K562 (cell line): ENCODE measurements at regions not wholly inside any gene's neighbourhood (a gene's known extent, or its start where the extent isn't known, plus 50 kb on each side); places are given as distances from the start of the nearest gene placed in this dataset.
"Not testable (repeated sequence)": the region's sequence is repeated elsewhere in the genome, so short reads cannot be mapped to it uniquely, and the experiment has no call there.

Source experiments
- ATAC-seq: fragments of 200-7000 bp; cut with Tn5 transposase; 3 replicates; pipeline ENCODE4 v1.9.1; 2020; ENCODE audit warnings: moderate library complexity
- BruUV-seq: library from RNA; stranded (reverse); fragments of 400-500 nt; replicated peaks from 2 replicates; lab custom pipeline; 2021; lab: Mats Ljungman, UMichigan
- CTCF ChIA-PET: fragments of 300-600 bp; formaldehyde crosslinking; extraction: SDS; loops from one replicate; lab custom pipeline; 2021; ENCODE audit warnings: low intra/inter-chr PET ratio; lab: Yijun Ruan, JAX
- POLR2A ChIA-PET: fragments of 300-600, 350-650 bp; sonication (Branson Sonifier 250); formaldehyde crosslinking; extraction: SDS; loops from one replicate; lab custom pipeline; 2021; ENCODE audit warnings: antibody characterized with exemption, inconsistent platforms; lab: Yijun Ruan, JAX
- DNase-seq, 4 experiments: peaks; one replicate each; pipeline versions ENCODE4 v3.0.0 to v3.0.0-alpha.2; 2011 to 2018; ENCODE audit warnings: low spot score in 3 of 4, mixed read lengths in 3 of 4; ENCODE audit errors: extremely low read depth in 1 of 4
- FAIRE-seq: peaks from 2 replicates; lab custom pipeline; 2011; peaks lifted over from hg19 to GRCh38; lab: Jason Lieb, UNC
- H2AFZ ChIP-seq: 2 replicates; pipeline ENCODE4 v1.6.0; 2011; ENCODE audit warnings: low read depth, low read length, control low read depth, inconsistent platforms
- H3K27ac ChIP-seq: fragments of 200-600 bp; 3 replicates; pipeline ENCODE4 v1.8.0; 2011; ENCODE audit warnings: low read depth, mild to moderate bottlenecking, control low read depth, inconsistent platforms, low read length, moderate library complexity, mixed read lengths; ENCODE audit errors: extremely low read depth
- H3K27me3 ChIP-seq, 2 experiments: fragments of 300-600 bp in 1 of 2; 2 replicates in 1 of 2; 3 replicates in 1 of 2; pipeline versions ENCODE4 v1.6.0 to v1.8.0; 2011; ENCODE audit warnings: inconsistent platforms in 2 of 2, low read length in 2 of 2, mild to moderate bottlenecking in 1 of 2, mixed read lengths in 1 of 2, moderate library complexity in 1 of 2; ENCODE audit not compliant: control insufficient read depth in 2 of 2, insufficient read depth in 2 of 2
- H3K36me3 ChIP-seq: fragments of 300-600 bp; 3 replicates; pipeline ENCODE4 v1.8.0; 2011; ENCODE audit warnings: mild to moderate bottlenecking, low read length, inconsistent platforms; ENCODE audit not compliant: control insufficient read depth, insufficient read depth
- H3K4me1 ChIP-seq, 2 experiments: fragments of 200-600 bp in 1 of 2; replicated peaks in 1 of 2; 2 replicates in 1 of 2; 3 replicates in 1 of 2; pipeline versions ENCODE4 v1.5.1 to v1.8.0; 2011; ENCODE audit warnings: inconsistent platforms in 2 of 2, low read length in 2 of 2, mild to moderate bottlenecking in 1 of 2, mixed read lengths in 1 of 2, moderate library complexity in 1 of 2; ENCODE audit not compliant: control insufficient read depth in 2 of 2, insufficient read depth in 2 of 2
- H3K4me2 ChIP-seq: 2 replicates; pipeline ENCODE4 v1.6.1; 2011; ENCODE audit warnings: low read length, control low read depth, inconsistent platforms, mixed read lengths; ENCODE audit not compliant: insufficient read depth
- H3K4me3 ChIP-seq: fragments of 200-600 bp; sonication (generic), shearing (Covaris generic); 2 replicates; pipeline ENCODE4 v1.5.1; 2016; ENCODE audit warnings: control low read depth, inconsistent platforms
- H3K79me2 ChIP-seq: fragments of 200-600 bp; 3 replicates; pipeline ENCODE4 v1.8.0; 2011; ENCODE audit warnings: low read length, inconsistent platforms; ENCODE audit not compliant: control insufficient read depth, insufficient read depth
- H3K9ac ChIP-seq, 2 experiments: 2 replicates each; pipeline versions ENCODE4 v1.6.0 to v1.6.1; 2011; ENCODE audit warnings: low read depth in 2 of 2, low read length in 2 of 2, control low read depth in 1 of 2, inconsistent platforms in 1 of 2, mild to moderate bottlenecking in 1 of 2, mixed read lengths in 1 of 2; ENCODE audit not compliant: insufficient read depth in 1 of 2
- H3K9me1 ChIP-seq: one replicate; pipeline ENCODE4 v1.6.0; 2011; ENCODE audit warnings: inconsistent platforms, mild to moderate bottlenecking, low read length, moderate library complexity; ENCODE audit not compliant: control insufficient read depth, insufficient read depth
- H3K9me3 ChIP-seq: replicated peaks from 2 replicates; pipeline ENCODE4 v1.5.1; 2011; ENCODE audit warnings: low read depth, low read length, inconsistent platforms; ENCODE audit not compliant: control insufficient read depth, insufficient read depth
- H4K20me1 ChIP-seq: replicated peaks from 2 replicates; pipeline ENCODE4 v1.6.1; 2011; ENCODE audit warnings: low read length, inconsistent platforms, mixed read lengths; ENCODE audit not compliant: control insufficient read depth, insufficient read depth
- NFIC ChIP-seq: fragments of 450-650 bp; IDR thresholded peaks from 2 replicates; pipeline ENCODE4 v1.6.1; 2017; ENCODE audit warnings: mild to moderate bottlenecking, inconsistent platforms
- WGBS: fragments of 100-300 bp; shearing (Covaris generic); methylation state at CpG from one replicate; pipeline ENCODE4 v1.1.6; 2016; ENCODE audit warnings: low coverage, mixed read lengths; ENCODE audit not compliant: insufficient coverage; ENCODE audit errors: missing lambda C conversion rate; 5-methylcytosine and 5-hydroxymethylcytosine counted together
- in situ Hi-C: fragments of 300-500 bp; cut with MboI; formaldehyde crosslinking; loops from 4 replicates; pipeline ENCODE4 v1.15.0; 2018; ENCODE audit warnings: inconsistent platforms, mixed read lengths
- intact Hi-C: fragments of 100-400 bp; cut with micrococcal nuclease; formaldehyde crosslinking; loops from 2 replicates; pipeline ENCODE4 v1.14.2; 2022

DNA sequence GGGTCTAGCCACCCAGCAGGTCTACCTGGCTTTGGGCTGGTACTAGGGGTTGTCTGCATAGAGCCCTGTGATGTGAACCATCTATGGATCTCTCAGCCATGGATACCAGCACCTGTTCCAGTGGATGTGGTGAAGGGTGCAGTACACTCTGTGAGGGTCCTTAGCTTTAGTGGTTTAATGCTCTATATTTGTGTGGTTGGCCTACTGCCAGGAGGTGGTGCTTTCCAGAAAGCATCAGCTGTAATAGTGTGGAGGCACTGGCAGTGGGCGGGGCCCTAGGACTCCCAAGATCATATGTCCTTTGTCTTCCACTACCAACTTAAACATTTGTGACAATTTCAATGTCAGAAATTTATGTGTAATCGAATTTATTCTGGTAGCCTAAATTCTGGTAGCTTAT lies 1065.1 kb downstream of the RPIA start:
- H4K20me1 ChIP-seq, H3K36me3 ChIP-seq, H3K9ac ChIP-seq, ATAC-seq, DNase-seq, H3K27ac ChIP-seq, H3K4me2 ChIP-seq, H3K9me3 ChIP-seq, H3K4me1 ChIP-seq, in situ Hi-C loops, CTCF ChIA-PET, intact Hi-C loops, H3K4me3 ChIP-seq, H3K9me1 ChIP-seq, FAIRE-seq, H2AFZ ChIP-seq, H3K27me3 ChIP-seq, POLR2A ChIA-PET, H3K79me2 ChIP-seq, BruUV-seq: not testable (repeated sequence)
- WGBS: 0% methylated on average over 1 of the region's 2 CpGs
- TF ChIP-seq NFIC: peak; percentile 21; the same call in 1 of the 2 replicates

DNA sequence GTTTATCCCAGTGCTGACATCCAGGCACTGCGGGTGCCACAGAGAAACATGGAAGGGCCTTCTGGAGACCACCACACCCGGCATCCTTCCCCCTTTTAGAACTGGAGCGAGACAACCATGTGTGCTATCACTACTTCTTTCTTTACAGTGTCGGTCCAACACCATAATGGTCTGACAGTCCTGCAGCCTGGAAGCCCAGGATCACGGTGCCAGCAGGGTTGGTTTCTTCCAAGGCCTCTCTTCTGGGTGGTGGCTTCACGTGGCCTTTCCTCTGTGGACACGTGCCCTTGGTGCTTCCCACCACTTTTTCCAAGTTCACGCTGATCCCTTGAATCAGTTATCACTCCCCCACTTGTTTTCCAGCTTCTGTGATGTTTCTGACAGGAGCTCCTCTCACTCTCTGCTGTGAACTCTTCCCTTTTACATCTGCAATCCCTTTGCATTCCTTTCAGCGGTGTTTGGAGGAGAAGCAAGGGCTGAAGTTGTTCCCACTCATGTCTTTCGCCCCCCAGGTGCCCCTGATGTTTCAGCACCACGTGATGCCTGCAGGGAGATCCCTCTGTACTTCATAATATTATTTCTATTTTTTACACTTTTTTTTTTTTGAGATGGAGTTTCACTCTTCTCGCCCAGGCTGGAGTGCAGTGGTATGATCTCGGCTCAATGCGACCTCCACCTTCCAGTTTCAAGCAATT lies 1067.0 kb downstream of the RPIA start:
- H3K9me3 ChIP-seq, intact Hi-C loops, ATAC-seq, H3K4me3 ChIP-seq, DNase-seq, FAIRE-seq, in situ Hi-C loops, H3K4me1 ChIP-seq, POLR2A ChIA-PET, H3K27ac ChIP-seq, H3K27me3 ChIP-seq, H3K36me3 ChIP-seq, BruUV-seq, H3K9ac ChIP-seq, CTCF ChIA-PET, H2AFZ ChIP-seq, H3K9me1 ChIP-seq, H3K79me2 ChIP-seq, H3K4me2 ChIP-seq, H4K20me1 ChIP-seq: not testable (repeated sequence)
- WGBS: 1% methylated on average over 14 of the region's 14 CpGs

DNA sequence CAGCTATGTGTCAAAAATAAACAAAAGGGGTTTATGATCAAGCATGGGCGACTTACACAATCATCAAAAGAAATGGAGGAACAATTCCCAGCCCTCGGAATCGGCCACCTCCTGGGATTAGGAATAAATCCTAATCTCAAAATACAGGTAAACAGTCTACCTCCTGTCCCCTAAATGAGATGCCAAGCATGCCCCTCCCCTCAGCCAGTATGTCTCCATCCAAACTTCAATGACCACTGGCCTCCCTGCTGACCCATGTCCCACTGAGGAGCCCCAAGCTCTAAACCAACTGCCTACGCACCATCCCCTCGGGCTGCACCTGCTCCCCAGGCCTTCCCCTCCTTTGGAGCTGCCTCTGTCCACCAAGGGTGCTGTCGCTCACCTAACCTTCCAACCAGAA lies 1069.3 kb downstream of the RPIA start:
- BruUV-seq, H2AFZ ChIP-seq, H3K27me3 ChIP-seq, FAIRE-seq, POLR2A ChIA-PET, H3K79me2 ChIP-seq, intact Hi-C loops, ATAC-seq, H3K36me3 ChIP-seq, CTCF ChIA-PET, H3K4me2 ChIP-seq, H3K9me1 ChIP-seq, H3K9ac ChIP-seq, DNase-seq, H3K9me3 ChIP-seq, H4K20me1 ChIP-seq, H3K27ac ChIP-seq, H3K4me3 ChIP-seq, H3K4me1 ChIP-seq: not testable (repeated sequence)
- in situ Hi-C loops: loop anchor here (5.0 kb wide), 1 partner anchor 83 kb away; no protein-coding TSS in a partner anchor
- WGBS: 2% methylated on average over 3 of the region's 6 CpGs
